Cardiac muscle cell (in vitro differentiated cells and primary cell): ENCODE measurements at regions not wholly inside any gene's neighbourhood (a gene's known extent, or its start where the extent isn't known, plus 50 kb on each side); places are given as distances from the start of the nearest gene placed in this dataset.

Experiments
- DNase-seq, 2 donors: peaks; one replicate each; pipeline versions ENCODE4 v3.0.0 to v3.0.0-alpha.2; 2010 to 2017; ENCODE audit warnings: low read depth in 1 of 2, low spot score in 1 of 2
- H3K27ac ChIP-seq: fragments of 200-600 bp; sonication (generic); 2 replicates; pipeline ENCODE4 v1.5.1; 2016
- H3K27me3 ChIP-seq: fragments of 200-600 bp; sonication (generic); 2 replicates; pipeline ENCODE4 v1.6.0; 2016; ENCODE audit warnings: control low read depth
- H3K36me3 ChIP-seq: fragments of 200-600 bp; sonication (generic); 2 replicates; pipeline ENCODE4 v1.5.1; 2016; ENCODE audit warnings: control low read depth
- H3K4me1 ChIP-seq: fragments of 200-600 bp; sonication (generic); 2 replicates; pipeline ENCODE4 v1.8.1; 2017; ENCODE audit warnings: low read depth, mild to moderate bottlenecking, mixed run types
- H3K4me3 ChIP-seq: fragments of 200-600 bp; sonication (generic); 2 replicates; pipeline ENCODE4 v1.5.1; 2016; ENCODE audit warnings: mild to moderate bottlenecking
- H3K9me3 ChIP-seq: fragments of 200-600 bp; sonication (generic); 2 replicates; pipeline ENCODE4 v1.5.1; 2017; ENCODE audit warnings: low read depth, mild to moderate bottlenecking, control low read depth
- TF ChIP-seq, protein P1 (sequence below): IDR thresholded peaks from 2 replicates; pipeline ENCODE4 v1.5.1; 2012; ENCODE audit warnings: low read depth, mild to moderate bottlenecking, low read length

DNA sequence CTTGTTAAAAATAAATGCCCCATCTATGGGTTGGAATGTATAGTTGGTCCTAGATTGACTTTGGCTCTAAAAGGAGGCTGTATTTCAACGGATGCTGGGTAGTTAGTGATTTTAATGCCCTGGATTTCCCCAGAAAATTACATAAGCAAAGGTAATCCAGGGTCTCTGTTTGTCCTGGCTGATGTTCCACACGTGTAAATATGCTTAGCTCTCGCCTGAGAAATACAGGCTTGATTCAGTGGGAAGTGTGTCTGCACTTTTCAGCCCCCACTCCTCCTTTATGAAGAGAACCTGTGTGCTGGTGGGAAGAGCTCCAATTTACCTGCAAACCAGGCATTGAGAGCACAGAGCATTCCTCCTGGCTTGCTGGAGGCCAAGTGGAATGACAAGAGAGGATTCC is 294.6 kb upstream of the CLINT1 start:
- DNase-seq = no peak
- no peaks in the 10 kb centered on the region for H3K4me1 ChIP-seq
- H3K27ac ChIP-seq = no peak overlapping the region
- no peaks in the 10 kb centered on the region for H3K27me3 ChIP-seq
- no peaks in the 10 kb centered on the region for H3K9me3 ChIP-seq
- H3K36me3 ChIP-seq = no peaks in the 10 kb centered on the region
- no peak overlapping the region for H3K4me3 ChIP-seq
- TF ChIP-seq, protein P1, sequence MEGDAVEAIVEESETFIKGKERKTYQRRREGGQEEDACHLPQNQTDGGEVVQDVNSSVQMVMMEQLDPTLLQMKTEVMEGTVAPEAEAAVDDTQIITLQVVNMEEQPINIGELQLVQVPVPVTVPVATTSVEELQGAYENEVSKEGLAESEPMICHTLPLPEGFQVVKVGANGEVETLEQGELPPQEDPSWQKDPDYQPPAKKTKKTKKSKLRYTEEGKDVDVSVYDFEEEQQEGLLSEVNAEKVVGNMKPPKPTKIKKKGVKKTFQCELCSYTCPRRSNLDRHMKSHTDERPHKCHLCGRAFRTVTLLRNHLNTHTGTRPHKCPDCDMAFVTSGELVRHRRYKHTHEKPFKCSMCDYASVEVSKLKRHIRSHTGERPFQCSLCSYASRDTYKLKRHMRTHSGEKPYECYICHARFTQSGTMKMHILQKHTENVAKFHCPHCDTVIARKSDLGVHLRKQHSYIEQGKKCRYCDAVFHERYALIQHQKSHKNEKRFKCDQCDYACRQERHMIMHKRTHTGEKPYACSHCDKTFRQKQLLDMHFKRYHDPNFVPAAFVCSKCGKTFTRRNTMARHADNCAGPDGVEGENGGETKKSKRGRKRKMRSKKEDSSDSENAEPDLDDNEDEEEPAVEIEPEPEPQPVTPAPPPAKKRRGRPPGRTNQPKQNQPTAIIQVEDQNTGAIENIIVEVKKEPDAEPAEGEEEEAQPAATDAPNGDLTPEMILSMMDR = no peak

DNA sequence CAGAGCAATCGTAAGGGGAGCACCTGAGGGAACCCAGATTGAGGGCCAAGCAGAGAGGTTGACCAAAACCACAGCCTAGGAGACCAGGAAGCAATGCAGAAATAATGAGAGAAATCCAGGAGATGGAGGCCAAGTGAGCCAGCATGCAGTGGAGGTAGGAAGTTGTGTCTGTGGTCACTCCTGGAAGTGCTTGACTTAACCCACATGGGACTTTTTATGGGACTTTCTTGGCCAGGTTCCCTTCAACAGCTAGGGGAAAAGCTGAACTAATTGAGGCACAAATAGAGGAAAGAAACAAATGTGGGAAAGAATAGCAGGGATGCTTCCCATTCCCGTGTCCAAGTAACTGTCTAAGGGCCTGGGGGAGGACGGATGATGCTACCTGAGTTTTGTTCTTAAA is 293.2 kb upstream of the CLINT1 start:
- H3K4me3 ChIP-seq = no peak overlapping the region
- H3K27me3 ChIP-seq = no peaks in the 10 kb centered on the region
- no peaks in the 10 kb centered on the region for H3K9me3 ChIP-seq
- H3K4me1 ChIP-seq = no peaks in the 10 kb centered on the region
- H3K36me3 ChIP-seq = no peaks in the 10 kb centered on the region
- TF ChIP-seq, protein P1 = no peak
- no peak for DNase-seq
- no peak overlapping the region for H3K27ac ChIP-seq

DNA sequence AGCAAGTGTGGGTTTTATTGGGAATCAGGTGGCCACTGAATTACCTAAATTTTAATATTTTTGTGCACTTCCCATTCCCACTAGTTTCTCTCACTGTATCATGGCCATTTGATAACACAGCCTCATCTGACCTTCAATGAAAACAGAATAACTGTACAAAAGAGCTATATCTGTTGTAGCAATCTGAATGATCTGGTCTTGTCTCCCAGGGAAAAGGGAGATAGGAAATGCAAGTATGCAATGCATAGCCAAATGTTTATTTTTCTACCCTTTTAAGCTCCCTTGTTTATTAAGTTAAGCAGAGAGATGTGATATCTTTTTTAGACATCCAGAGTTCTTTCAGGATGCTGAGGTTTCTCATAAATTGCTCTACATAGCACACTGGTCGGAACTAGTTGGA is 288.3 kb upstream of the CLINT1 start:
- no peak for DNase-seq
- Histone ChIP-seq H3K9me3 (no peaks in the 10 kb centered on the region), H3K27ac (no peak overlapping the region), H3K4me3 (no peak overlapping the region), H3K4me1 (no peaks in the 10 kb centered on the region), H3K36me3 (no peaks in the 10 kb centered on the region), H3K27me3 (no peaks in the 10 kb centered on the region)
- TF ChIP-seq, protein P1 = no peak

GRCh38 chr5:158145827-158146226 is 286.9 kb upstream of the CLINT1 start:
- no peaks in the 10 kb centered on the region for H3K36me3 ChIP-seq
- no peak overlapping the region for H3K4me3 ChIP-seq
- TF ChIP-seq, protein P1 = no peak
- H3K27ac ChIP-seq = no peak overlapping the region
- H3K4me1 ChIP-seq = no peaks in the 10 kb centered on the region
- no peaks in the 10 kb centered on the region for H3K9me3 ChIP-seq
- H3K27me3 ChIP-seq = no peaks in the 10 kb centered on the region
- DNase-seq = no peak

GRCh38 chr5:158143081-158143480 is 284.1 kb upstream of the CLINT1 start:
- no peak for DNase-seq
- H3K4me3 ChIP-seq = no peak overlapping the region
- H3K9me3 ChIP-seq = no peaks in the 10 kb centered on the region
- H3K27me3 ChIP-seq = no peaks in the 10 kb centered on the region
- H3K36me3 ChIP-seq = no peaks in the 10 kb centered on the region
- TF ChIP-seq, protein P1 = no peak
- H3K27ac ChIP-seq = no peak overlapping the region
- H3K4me1 ChIP-seq = no peaks in the 10 kb centered on the region

- no peak for DNase-seq
- Histone ChIP-seq H3K36me3 (no peaks in the 10 kb centered on the region), H3K27ac (no peak overlapping the region), H3K4me1 (no peaks in the 10 kb centered on the region), H3K9me3 (no peaks in the 10 kb centered on the region), H3K27me3 (no peaks in the 10 kb centered on the region), H3K4me3 (no peak overlapping the region)
- TF ChIP-seq, protein P1 = no peak
These were observed 283.2 kb upstream of the CLINT1 start for GRCh38 chr5:158142156-158142555.
